ENCODE measurements at regions not wholly inside any gene's neighbourhood (a gene's known extent, or its start where the extent isn't known, plus 50 kb on each side); places are given as distances from the start of the nearest gene placed in this dataset.

GRCh38 chr11:80914311-80914710 is 1473.5 kb upstream of the TENM4 start:
- no peak for TF ChIP-seq CTCF (IDR thresholded peaks at IDR 0.05)
- TF ChIP-seq POLR2A (IDR thresholded peaks at IDR 0.05), result no peak

Data from Peyer's patch (tissue), 4 donors.